Keratinocyte (primary cell): ENCODE measurements at regions not wholly inside any gene's neighbourhood (a gene's known extent, or its start where the extent isn't known, plus 50 kb on each side); places are given as distances from the start of the nearest gene placed in this dataset.

ENCODE experiments used
- DNase-seq: peaks from one replicate; pipeline ENCODE4 v3.0.0-alpha.2; 2011; ENCODE audit warnings: low read depth, missing footprints, low spot score
- FAIRE-seq: peaks from 2 replicates; lab custom pipeline; 2011; peaks lifted over from hg19 to GRCh38; lab: Jason Lieb, UNC
- H2AFZ ChIP-seq: 2 replicates; pipeline ENCODE4 v1.6.0; 2012; ENCODE audit warnings: low read length, control low read depth, inconsistent platforms; ENCODE audit not compliant: control insufficient read depth
- H3K27ac ChIP-seq: 2 replicates; pipeline ENCODE4 v1.5.1; 2011; ENCODE audit warnings: low read length; ENCODE audit not compliant: control insufficient read depth, insufficient read depth
- H3K27me3 ChIP-seq: 3 replicates; pipeline ENCODE4 v1.6.0; 2011; ENCODE audit warnings: low read length; ENCODE audit not compliant: control insufficient read depth, insufficient read depth; ENCODE audit errors: extremely low read depth
- H3K36me3 ChIP-seq, 2 experiments: 2 replicates in 1 of 2; 3 replicates in 1 of 2; pipeline ENCODE4 v1.5.1; 2011; ENCODE audit warnings: low read length in 2 of 2, mild to moderate bottlenecking in 1 of 2; ENCODE audit not compliant: control insufficient read depth in 2 of 2, insufficient read depth in 2 of 2; ENCODE audit errors: extremely low read depth in 1 of 2
- H3K4me1 ChIP-seq: 3 replicates; pipeline ENCODE4 v1.5.1; 2011; ENCODE audit warnings: low read length; ENCODE audit not compliant: control insufficient read depth, insufficient read depth; ENCODE audit errors: extremely low read depth
- H3K4me2 ChIP-seq: 3 replicates; pipeline ENCODE4 v1.6.0; 2011; ENCODE audit warnings: low read depth, low read length; ENCODE audit not compliant: control insufficient read depth, insufficient read depth; ENCODE audit errors: extremely low read depth
- H3K4me3 ChIP-seq, 3 experiments: fragments of 200-600 bp in 1 of 3; sonication (generic) in 1 of 3; 2 replicates in 2 of 3; 3 replicates in 1 of 3; pipeline ENCODE4 v1.5.1; 2011 to 2016; ENCODE audit warnings: low read length in 3 of 3, mild to moderate bottlenecking in 3 of 3, control low read depth in 2 of 3, inconsistent platforms in 1 of 3, low read depth in 1 of 3, mixed read lengths in 1 of 3, mixed run types in 1 of 3, moderate library complexity in 1 of 3; ENCODE audit not compliant: control insufficient read depth in 2 of 3, insufficient read depth in 2 of 3; ENCODE audit errors: extremely low read depth in 1 of 3
- H3K79me2 ChIP-seq: 2 replicates; pipeline ENCODE4 v1.6.0; 2012; ENCODE audit warnings: low read length; ENCODE audit not compliant: control insufficient read depth, insufficient read depth
- H3K9ac ChIP-seq: 3 replicates; pipeline ENCODE4 v1.6.0; 2011; ENCODE audit warnings: low read length; ENCODE audit not compliant: control insufficient read depth, insufficient read depth; ENCODE audit errors: extremely low read depth
- H3K9me1 ChIP-seq: 3 replicates; pipeline ENCODE4 v1.6.0; 2011; ENCODE audit warnings: low read length; ENCODE audit not compliant: control insufficient read depth, insufficient read depth; ENCODE audit errors: extremely low read depth
- H3K9me3 ChIP-seq: 2 replicates; pipeline ENCODE4 v1.5.1; 2012; ENCODE audit warnings: low read depth, low read length; ENCODE audit not compliant: control insufficient read depth
- H4K20me1 ChIP-seq: 3 replicates; pipeline ENCODE4 v1.6.0; 2011; ENCODE audit warnings: low read length; ENCODE audit not compliant: control insufficient read depth, insufficient read depth; ENCODE audit errors: extremely low read depth
- CTCF ChIP-seq, 3 experiments: IDR thresholded peaks in 1 of 3; conservative IDR thresholded peaks in 1 of 3; optimal IDR thresholded peaks in 1 of 3; 2 replicates in 2 of 3; 3 replicates in 1 of 3; pipeline versions ENCODE3 to v1.5.1; 2011; ENCODE audit warnings: low read length in 3 of 3, mild to moderate bottlenecking in 3 of 3, moderate library complexity in 2 of 3, control low read depth in 1 of 3, inconsistent platforms in 1 of 3; ENCODE audit not compliant: insufficient read depth in 2 of 3; ENCODE audit errors: extremely low read depth in 1 of 3
- EZH2 ChIP-seq: IDR thresholded peaks from one replicate; pipeline ENCODE4 v1.6.1; 2012; ENCODE audit warnings: inconsistent platforms, mild to moderate bottlenecking, low read length, moderate library complexity
- dilution Hi-C: fragments of 300-500 bp; cut with MboI; formaldehyde crosslinking; loops from one replicate; pipeline ENCODE4 v1.7.0; 2020; ENCODE audit warnings: low sequenced_read_pairs; ENCODE audit not compliant: extremely low pct_ligation_motif_present

- DNase-seq (no peak), FAIRE-seq (no peak)
- H3K9ac ChIP-seq: no peak overlapping the region
- H3K4me2 ChIP-seq: no peak overlapping the region
- no peaks in the 10 kb centered on the region for H4K20me1 ChIP-seq
- TF ChIP-seq EZH2: no peak
- no peaks in the 10 kb centered on the region for H3K79me2 ChIP-seq
- H3K9me3 ChIP-seq: peaks cover 6% of the 10 kb centered on the region
- H2AFZ ChIP-seq: no peak overlapping the region
- no peak overlapping the region for H3K27ac ChIP-seq
- no peak overlapping the region for H3K4me3 ChIP-seq
- H3K4me1 ChIP-seq: peaks cover 13% of the 10 kb centered on the region
- no peaks in the 10 kb centered on the region for H3K36me3 ChIP-seq
- H3K9me1 ChIP-seq: no peaks in the 10 kb centered on the region
- dilution Hi-C loops: no loop called here
- H3K27me3 ChIP-seq: no peaks in the 10 kb centered on the region
These were observed 81.0 kb upstream of the JAG1 start for GRCh38 chr20:10754824-10755223.

GRCh38 chr20:10758446-10758845, 84.6 kb upstream of the JAG1 start:
- Histone ChIP-seq H3K9me3 (peaks cover 6% of the 10 kb centered on the region), H3K4me3 (no peak overlapping the region), H4K20me1 (no peaks in the 10 kb centered on the region), H3K27me3 (no peaks in the 10 kb centered on the region), H3K36me3 (no peaks in the 10 kb centered on the region), H3K4me2 (no peak overlapping the region), H3K9me1 (no peaks in the 10 kb centered on the region), H2AFZ (peak overlapping the region; percentile 29), H3K27ac (peak overlapping the region; percentile 68), H3K4me1 (peaks cover 30% of the 10 kb centered on the region), H3K79me2 (no peaks in the 10 kb centered on the region), H3K9ac (no peak overlapping the region)
- peak; percentile 97 for FAIRE-seq
- TF ChIP-seq EZH2: no peak
- TF ChIP-seq CTCF (optimal IDR thresholded peaks at IDR 0.05 in 1 of 3, IDR thresholded peaks at IDR 0.05 in 1 of 3, conservative IDR thresholded peaks at IDR 0.05 in 1 of 3; ENCODE audit: extremely low read depth in 1 of 3, insufficient read depth in 2 of 3, low read length in 3 of 3): no peak
- peak; percentile 45 for DNase-seq
- dilution Hi-C loops: no loop called here

- Histone ChIP-seq H3K9me1 (no peaks in the 10 kb centered on the region), H3K79me2 (no peaks in the 10 kb centered on the region), H3K9me3 (peaks cover 6% of the 10 kb centered on the region), H4K20me1 (no peaks in the 10 kb centered on the region), H3K27me3 (no peaks in the 10 kb centered on the region), H3K4me1 (peaks cover 30% of the 10 kb centered on the region), H2AFZ (peak overlapping the region; percentile 20), H3K27ac (peak overlapping the region; percentile 55), H3K36me3 (no peaks in the 10 kb centered on the region), H3K9ac (no peak overlapping the region), H3K4me3 (no peak overlapping the region), H3K4me2 (peak overlapping the region; percentile 46)
- no peak for TF ChIP-seq EZH2
- TF ChIP-seq CTCF (optimal IDR thresholded peaks at IDR 0.05 in 1 of 3, IDR thresholded peaks at IDR 0.05 in 1 of 3, conservative IDR thresholded peaks at IDR 0.05 in 1 of 3; ENCODE audit: extremely low read depth in 1 of 3, insufficient read depth in 2 of 3, low read length in 3 of 3): no peak
- peak; percentile 75 for DNase-seq
- peak; percentile 99 for FAIRE-seq
- dilution Hi-C loops: no loop called here
These were observed 87.4 kb upstream of the JAG1 start for GRCh38 chr20:10761232-10761631.
